Myocyte (in vitro differentiated cells): ENCODE measurements at regions not wholly inside any gene's neighbourhood (a gene's known extent, or its start where the extent isn't known, plus 50 kb on each side); places are given as distances from the start of the nearest gene placed in this dataset.
"Not testable (repeated sequence)": the region's sequence is repeated elsewhere in the genome, so short reads cannot be mapped to it uniquely, and the experiment has no call there.

Source experiments
- DNase-seq: peaks from one replicate; pipeline ENCODE4 v3.0.0-alpha.2; 2012; ENCODE audit warnings: low read depth

- no peak for DNase-seq
These were observed 119.3 kb upstream of the NR3C2 start for GRCh38 chr4:148561467-148561866.

DNA sequence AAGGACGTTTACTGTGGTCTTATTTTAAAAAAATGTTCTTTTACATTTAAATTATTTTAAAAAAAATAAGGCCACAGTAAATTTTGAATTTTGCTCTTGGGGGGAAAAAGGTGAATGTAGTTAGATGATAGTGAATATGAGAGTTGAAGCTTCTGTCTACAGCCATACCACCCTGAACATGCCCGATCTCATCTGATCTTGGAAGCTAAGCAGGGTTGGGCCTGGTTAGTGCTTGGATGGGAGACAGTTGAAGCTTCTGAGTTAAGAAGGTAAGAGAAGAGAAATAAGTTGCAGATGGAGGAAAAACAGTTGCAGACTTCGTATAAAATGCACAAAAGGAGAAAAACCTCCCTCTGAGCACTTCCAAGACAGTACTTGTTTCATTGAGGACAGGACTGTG is 115.6 kb upstream of the NR3C2 start:
- no peak for DNase-seq

DNA sequence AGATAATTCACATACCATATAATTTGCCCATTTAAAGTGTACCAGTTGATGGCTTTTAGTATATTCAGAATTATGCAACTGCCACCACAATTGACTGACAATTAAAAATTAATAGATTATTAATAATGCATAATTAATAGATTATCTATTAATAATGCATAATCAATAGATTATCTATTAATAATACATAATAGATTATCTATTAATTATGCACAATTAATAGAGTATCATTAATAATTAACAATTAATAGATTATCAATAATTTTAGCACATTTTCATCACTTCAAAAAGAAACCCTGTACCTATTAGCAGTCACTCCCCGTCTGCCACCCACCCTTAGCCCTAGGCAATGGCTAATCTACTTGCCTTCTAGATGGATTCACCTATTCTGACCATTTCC is 108.6 kb upstream of the NR3C2 start:
- DNase-seq, result no peak

DNA sequence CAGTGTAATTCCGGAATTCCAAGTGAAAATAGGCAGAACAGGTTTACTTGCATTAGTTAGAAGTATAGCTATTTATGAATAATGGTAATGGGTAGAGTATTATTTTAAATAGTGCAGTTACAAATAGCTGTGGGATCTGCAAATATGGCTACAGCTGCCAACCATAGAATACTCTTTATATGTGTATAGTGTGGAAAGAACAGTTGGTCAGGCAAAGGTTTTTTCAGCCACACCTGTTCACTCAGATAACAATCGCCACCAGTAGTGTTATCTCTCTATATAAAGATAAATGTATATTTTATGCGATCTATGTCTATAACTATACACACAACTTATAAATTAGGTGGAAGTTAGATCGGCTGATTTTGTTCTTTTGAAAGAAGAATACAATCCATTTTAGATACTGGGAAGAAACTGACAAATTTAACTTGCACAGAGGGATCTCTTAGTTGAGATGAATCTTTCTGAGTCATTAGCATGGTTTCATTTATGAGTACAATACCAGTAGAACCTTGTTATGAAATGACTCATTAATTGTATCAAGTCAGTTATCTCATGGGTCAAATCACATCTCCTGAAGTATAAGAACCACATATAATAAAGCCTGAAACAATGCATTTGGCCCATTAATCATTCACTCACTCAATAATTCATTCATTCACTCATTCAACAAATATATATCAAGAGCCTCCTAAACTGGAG is 100.9 kb upstream of the NR3C2 start:
- DNase-seq, result no peak

DNA sequence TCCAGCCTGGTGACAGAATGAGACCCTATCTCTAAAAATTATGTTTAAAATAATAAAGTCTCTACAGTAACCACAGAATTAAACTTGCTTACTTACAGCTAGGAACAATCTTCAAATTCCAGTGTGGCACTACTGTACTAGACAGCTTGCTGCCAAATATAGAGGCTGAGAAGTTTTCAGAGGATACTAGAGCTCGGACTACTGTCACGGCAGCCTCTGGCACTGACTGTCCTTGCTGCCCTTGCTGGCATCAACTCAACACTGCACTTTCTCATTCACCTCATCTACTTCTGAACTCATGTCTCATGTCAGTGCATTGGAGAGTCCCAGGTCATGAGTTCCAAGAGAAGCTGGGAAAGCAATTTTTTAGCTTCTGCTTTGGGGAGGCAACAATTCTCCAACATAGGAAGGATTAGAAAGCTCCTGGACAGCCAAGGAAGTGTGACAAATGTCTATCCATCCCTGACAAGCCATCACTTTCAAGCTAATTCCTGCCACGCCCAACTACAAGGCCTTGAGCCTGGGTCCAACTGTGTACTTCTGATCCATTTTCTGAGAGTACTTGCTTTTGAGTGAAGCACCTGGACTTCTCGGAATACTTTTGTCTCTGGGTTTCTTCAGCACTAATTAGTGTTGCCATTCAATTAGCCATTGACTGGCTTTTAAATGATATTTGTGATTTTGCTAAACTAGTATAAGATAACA is 98.6 kb upstream of the NR3C2 start:
- DNase-seq, result peak; percentile 45

GRCh38 chr4:148539387-148539786 is 97.2 kb upstream of the NR3C2 start:
- DNase-seq, result no peak

DNA sequence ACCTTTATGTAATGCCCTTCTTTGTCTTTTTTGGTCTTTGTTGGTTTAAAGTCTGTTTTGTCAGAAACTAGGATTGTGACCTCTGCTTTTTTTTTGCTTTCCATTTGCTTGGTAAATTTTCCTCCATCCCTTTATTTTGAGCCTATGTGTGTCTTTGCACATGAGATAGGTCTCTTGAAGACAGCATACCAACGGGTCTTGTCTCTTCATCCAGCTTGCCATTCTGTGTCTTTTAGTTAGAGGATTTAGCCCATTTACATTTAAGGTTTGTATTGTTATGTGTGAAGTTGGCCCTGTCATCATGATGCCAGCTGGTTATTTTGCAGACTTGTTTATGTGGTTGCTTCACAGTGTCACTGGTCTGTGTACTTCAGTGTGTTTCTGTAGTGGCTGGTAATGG is 91.6 kb upstream of the NR3C2 start:
- not testable (repeated sequence) for DNase-seq

DNA sequence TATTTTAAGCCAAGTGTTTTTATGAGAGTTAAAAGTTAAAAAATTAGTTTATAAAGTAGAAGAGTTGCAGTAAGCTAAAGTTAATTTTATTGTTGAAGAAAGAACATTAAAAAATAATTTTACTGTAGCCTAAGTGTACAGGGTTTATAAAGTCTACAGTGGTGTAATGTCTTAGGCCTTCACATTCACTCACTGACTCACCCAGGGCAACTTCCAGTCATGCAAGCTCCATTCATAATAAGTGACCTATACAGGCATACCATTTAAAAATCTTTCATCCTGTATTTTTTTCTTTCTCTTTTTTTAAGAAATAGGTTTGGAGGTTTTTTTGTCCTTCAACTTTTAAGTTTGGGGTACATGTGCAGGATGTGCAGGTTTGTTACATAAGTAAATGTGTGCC is 87.9 kb upstream of the NR3C2 start:
- DNase-seq, result no peak

DNA sequence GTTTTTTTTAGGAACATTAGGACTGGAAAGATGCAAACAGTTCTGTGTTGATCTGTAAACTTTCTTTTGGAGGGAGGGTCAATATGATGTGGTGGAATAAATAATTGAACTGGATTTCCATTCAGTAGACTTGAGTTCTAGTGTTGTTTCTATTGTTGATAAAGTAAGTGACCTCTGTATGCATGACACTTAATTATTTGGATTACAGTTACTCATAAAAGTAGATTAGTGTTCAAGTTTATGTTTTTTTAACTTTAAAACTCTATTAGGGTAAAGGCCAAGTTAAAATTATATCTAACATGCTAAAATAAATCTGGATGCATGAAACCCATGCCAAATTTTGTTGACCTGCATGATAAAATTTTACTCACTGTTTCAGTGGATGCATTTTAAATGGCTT is 85.4 kb upstream of the NR3C2 start:
- no peak for DNase-seq

- no peak for DNase-seq
These were observed 80.8 kb upstream of the NR3C2 start for GRCh38 chr4:148522995-148523394.

DNA sequence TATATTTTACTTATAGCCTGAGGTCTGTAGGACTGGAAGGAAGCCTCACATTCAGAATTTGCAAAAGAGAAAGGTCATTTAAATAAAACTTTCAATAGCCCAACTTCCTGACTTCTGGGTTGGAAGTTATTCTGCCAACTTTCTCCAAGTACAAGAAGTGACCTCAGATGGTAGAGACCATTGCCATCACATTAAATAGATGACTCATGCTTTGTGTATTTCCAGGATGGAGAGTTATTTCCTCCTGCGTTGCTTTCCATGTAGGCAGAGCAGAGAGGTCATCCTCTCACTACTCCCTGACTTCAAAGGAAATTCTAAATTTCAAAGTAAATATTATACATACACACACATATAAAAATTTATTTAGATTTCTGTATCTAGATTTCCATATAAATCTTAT is 73.0 kb upstream of the NR3C2 start:
- DNase-seq, result no peak

DNA sequence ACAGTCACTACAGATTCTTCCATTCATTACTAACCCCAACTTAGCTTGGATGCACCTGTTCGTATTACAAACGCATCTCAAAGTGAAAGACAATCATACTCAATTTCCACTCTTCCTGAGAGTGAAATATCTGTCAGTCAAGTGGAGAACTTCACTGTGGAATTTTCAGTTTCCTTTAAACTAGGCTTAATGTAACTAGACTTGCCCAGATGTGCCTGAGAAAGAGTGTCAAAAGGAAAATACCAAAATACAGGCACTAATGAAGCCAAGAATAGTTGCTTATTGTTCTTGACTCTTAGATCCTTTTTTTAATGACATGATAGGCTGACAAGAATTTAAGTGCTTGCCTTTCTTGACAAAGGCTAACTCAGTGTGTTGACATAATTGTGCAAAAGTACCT is 72.4 kb upstream of the NR3C2 start:
- DNase-seq, result no peak

DNA sequence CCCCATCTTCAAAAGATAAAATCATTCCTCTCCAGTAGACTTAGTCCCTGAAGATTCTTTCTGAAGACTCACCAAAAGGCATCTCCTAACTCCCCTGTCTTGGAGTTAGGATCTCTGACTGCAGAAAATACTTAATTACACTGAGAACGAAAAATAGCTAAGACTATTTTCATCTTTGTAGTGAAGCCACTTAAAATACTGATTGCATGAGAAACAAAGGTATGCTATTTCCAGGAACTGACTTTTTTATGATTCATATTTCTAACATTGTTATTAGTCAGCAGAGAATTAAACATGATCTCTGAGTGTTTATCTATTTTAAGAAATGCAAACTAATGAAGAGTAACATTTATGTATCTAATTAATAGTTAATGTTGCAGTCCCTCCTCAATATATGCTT is 71.8 kb upstream of the NR3C2 start:
- peak; percentile 11 for DNase-seq

- no peak for DNase-seq
These were observed 68.0 kb upstream of the NR3C2 start for GRCh38 chr4:148510211-148510610.

DNA sequence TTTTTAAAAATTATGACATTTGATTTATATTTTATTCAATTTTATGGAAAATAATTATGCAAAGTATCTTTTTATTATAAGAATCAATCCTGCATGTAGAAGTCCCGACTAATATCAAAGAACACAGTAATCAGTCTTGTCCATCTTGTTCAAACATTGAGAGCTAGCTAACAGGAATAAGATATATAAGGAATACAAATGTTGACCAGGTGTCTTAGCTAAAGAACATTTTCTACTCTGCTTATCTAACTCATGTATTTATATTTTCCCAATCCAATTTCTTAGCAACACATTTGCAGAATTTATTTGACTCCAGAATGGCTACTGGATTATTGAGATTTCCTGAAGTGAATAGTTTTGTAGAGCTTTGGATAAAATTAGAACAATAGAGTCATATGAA is 61.5 kb upstream of the NR3C2 start:
- DNase-seq, result no peak

- DNase-seq, result no peak
These were observed 55.0 kb upstream of the NR3C2 start for GRCh38 chr4:148497258-148497657.

- DNase-seq, result no peak
These were observed 53.2 kb upstream of the NR3C2 start for GRCh38 chr4:148495463-148495862.
